AG10803 (cell line): ENCODE measurements at regions not wholly inside any gene's neighbourhood (a gene's known extent, or its start where the extent isn't known, plus 50 kb on each side); places are given as distances from the start of the nearest gene placed in this dataset.

ENCODE experiments used
- DNase-seq: peaks from one replicate; pipeline ENCODE4 v3.0.0; 2010; ENCODE audit warnings: low read depth
- H3K4me3 ChIP-seq: 2 replicates; pipeline ENCODE4 v1.5.1; 2011; ENCODE audit warnings: mild to moderate bottlenecking, low read length, control low read depth
- CTCF ChIP-seq: conservative IDR thresholded peaks from 2 replicates; pipeline ENCODE4 v1.5.1; 2011; ENCODE audit warnings: mild to moderate bottlenecking, low read length, control low read depth, inconsistent platforms

GRCh38 chr2:37858725-37859267, 66.3 kb upstream of the RMDN2 start:
- TF ChIP-seq CTCF: no peak

GRCh38 chr2:37862620-37863019, 62.5 kb upstream of the RMDN2 start:
- H3K4me3 ChIP-seq: no peak overlapping the region
- DNase-seq: no peak
- TF ChIP-seq CTCF: no peak

More at GRCh38 chr2:37858725-37859267, 66.3 kb upstream of the RMDN2 start:
- DNase-seq: no peak
- no peak overlapping the region for H3K4me3 ChIP-seq

- no peak for DNase-seq
- H3K4me3 ChIP-seq: no peak overlapping the region
- TF ChIP-seq CTCF: no peak
These were observed 60.9 kb upstream of the RMDN2 start for GRCh38 chr2:37864217-37864616.

- H3K4me3 ChIP-seq: no peak overlapping the region
- no peak for TF ChIP-seq CTCF
- no peak for DNase-seq
These were observed 59.4 kb upstream of the RMDN2 start for GRCh38 chr2:37865640-37866039.

- no peak for DNase-seq
- no peak for TF ChIP-seq CTCF
- H3K4me3 ChIP-seq: no peak overlapping the region
These were observed 58.7 kb upstream of the RMDN2 start for GRCh38 chr2:37866171-37866934.

- DNase-seq: no peak
- TF ChIP-seq CTCF: no peak
- H3K4me3 ChIP-seq: no peak overlapping the region
These were observed 57.9 kb upstream of the RMDN2 start for GRCh38 chr2:37867166-37867565.

- DNase-seq: no peak
- no peak overlapping the region for H3K4me3 ChIP-seq
- no peak for TF ChIP-seq CTCF
These were observed 56.2 kb upstream of the RMDN2 start for GRCh38 chr2:37868866-37869265.
